K562 (cell line): ENCODE measurements at regions not wholly inside any gene's neighbourhood (a gene's known extent, or its start where the extent isn't known, plus 50 kb on each side); places are given as distances from the start of the nearest gene placed in this dataset.

Source experiments
- ATF1 ChIP-seq, 2 experiments: fragments of 450-650 bp in 1 of 2; IDR thresholded peaks; 2 replicates each; pipeline ENCODE4 v1.6.1; 2016; ENCODE audit warnings: missing compliant biosample characterization in 1 of 2, missing genetic modification characterization in 1 of 2
- BMI1 ChIP-seq: fragments of 150-350 bp; IDR thresholded peaks from 2 replicates; pipeline ENCODE4 v1.6.1; 2014; ENCODE audit warnings: low read length
- BRD9 ChIP-seq: fragments of 450-650 bp; IDR thresholded peaks from 2 replicates; pipeline ENCODE4 v1.6.1; 2018; ENCODE audit warnings: low read depth; ENCODE audit not compliant: partially characterized antibody
- KDM1A ChIP-seq, 2 experiments: fragments of 450-650 bp; IDR thresholded peaks; 2 replicates each; pipeline ENCODE4 v1.6.1; 2016; ENCODE audit warnings: mild to moderate bottlenecking in 2 of 2
- MAX ChIP-seq: sonication (generic); formaldehyde crosslinking; IDR thresholded peaks from 2 replicates; pipeline ENCODE4 v1.9.0; 2022; ENCODE audit warnings: mild to moderate bottlenecking, missing genetic modification reagents
- NCOA1 ChIP-seq: fragments of 450-650 bp; IDR thresholded peaks from 2 replicates; pipeline ENCODE4 v1.6.1; 2016; ENCODE audit warnings: low read depth
- NCOA6 ChIP-seq: fragments of 450-650 bp; IDR thresholded peaks from 2 replicates; pipeline ENCODE4 v1.6.1; 2017; ENCODE audit warnings: mild to moderate bottlenecking
- NR2C2 ChIP-seq, 2 experiments: fragments of 200-800 bp in 1 of 2; sonication (Bioruptor generic) in 1 of 2; sonication (generic) in 1 of 2; formaldehyde crosslinking in 1 of 2; IDR thresholded peaks; 2 replicates each; pipeline versions ENCODE4 v1.6.1 to v1.8.0; 2016 to 2022; ENCODE audit warnings: mild to moderate bottlenecking in 1 of 2, missing compliant biosample characterization in 1 of 2, missing genetic modification characterization in 1 of 2, missing genetic modification reagents in 1 of 2
- RNF219 ChIP-seq: fragments of 250-450 bp; sonication (Bioruptor Pico); IDR thresholded peaks from 2 replicates; pipeline ENCODE4 v1.5.0; 2022; ENCODE audit warnings: mild to moderate bottlenecking
- SMARCE1 ChIP-seq: fragments of 450-650 bp; IDR thresholded peaks from 2 replicates; pipeline ENCODE4 v1.7.1; 2016; ENCODE audit warnings: mild to moderate bottlenecking
- SNAPC5 ChIP-seq: fragments of 250-450 bp; sonication (Bioruptor Pico); IDR thresholded peaks from 2 replicates; pipeline ENCODE4 v1.8.0; 2021; ENCODE audit warnings: moderate library complexity, mild to moderate bottlenecking, inconsistent platforms
- THAP12 ChIP-seq: fragments of 250-450 bp; sonication (Bioruptor Pico); IDR thresholded peaks from 2 replicates; pipeline ENCODE4 v1.9.0; 2021; ENCODE audit warnings: mild to moderate bottlenecking, inconsistent platforms
- THRA ChIP-seq: fragments of 450-650 bp; IDR thresholded peaks from 2 replicates; pipeline ENCODE4 v1.6.1; 2017; ENCODE audit warnings: mild to moderate bottlenecking, moderate library complexity
- TOE1 ChIP-seq, 2 experiments: fragments of 450-650 bp in 1 of 2; sonication (generic) in 1 of 2; formaldehyde crosslinking in 1 of 2; IDR thresholded peaks; 2 replicates each; pipeline versions ENCODE4 v1.7.1 to v1.8.0; 2016 to 2022; ENCODE audit warnings: borderline replicate concordance in 2 of 2, mild to moderate bottlenecking in 2 of 2, antibody characterized with exemption in 1 of 2, inconsistent platforms in 1 of 2, low read depth in 1 of 2, missing genetic modification reagents in 1 of 2, moderate library complexity in 1 of 2
- XRCC4 ChIP-seq: IDR thresholded peaks from one replicate; pipeline ENCODE4 v1.6.1; 2011; ENCODE audit not compliant: insufficient read depth, insufficient read length; ENCODE audit errors: extremely low read depth
- ZNF140 ChIP-seq: fragments of 250-450 bp; sonication (Bioruptor Pico); IDR thresholded peaks from 2 replicates; pipeline ENCODE4 v1.8.0; 2021; ENCODE audit warnings: moderate library complexity, mild to moderate bottlenecking, inconsistent platforms
- ZNF707 ChIP-seq: fragments of 250-450 bp; sonication (Bioruptor Pico); conservative IDR thresholded peaks from 2 replicates; pipeline ENCODE4 v1.8.0; 2022; ENCODE audit warnings: inconsistent platforms, mild to moderate bottlenecking, moderate library complexity
- ZNF76 ChIP-seq: fragments of 250-450 bp; sonication (Bioruptor Pico); IDR thresholded peaks from 2 replicates; pipeline ENCODE4 v1.4.0; 2020; ENCODE audit warnings: mild to moderate bottlenecking, moderate library complexity, borderline replicate concordance
- TF ChIP-seq, protein P1 (sequence below): fragments of 450-650 bp; IDR thresholded peaks from 2 replicates; pipeline ENCODE4 v1.6.1; 2016; ENCODE audit warnings: mild to moderate bottlenecking

GRCh38 chr6:105892577-105893262 lies 193.4 kb upstream of the PRDM1 start (continued):
- no peak for TF ChIP-seq ATF1 (CRISPR knock-in tag; IDR thresholded peaks at IDR 0.05)
- no peak for TF ChIP-seq ATF1 (tag; IDR thresholded peaks at IDR 0.05)
- TF ChIP-seq, protein P1, sequence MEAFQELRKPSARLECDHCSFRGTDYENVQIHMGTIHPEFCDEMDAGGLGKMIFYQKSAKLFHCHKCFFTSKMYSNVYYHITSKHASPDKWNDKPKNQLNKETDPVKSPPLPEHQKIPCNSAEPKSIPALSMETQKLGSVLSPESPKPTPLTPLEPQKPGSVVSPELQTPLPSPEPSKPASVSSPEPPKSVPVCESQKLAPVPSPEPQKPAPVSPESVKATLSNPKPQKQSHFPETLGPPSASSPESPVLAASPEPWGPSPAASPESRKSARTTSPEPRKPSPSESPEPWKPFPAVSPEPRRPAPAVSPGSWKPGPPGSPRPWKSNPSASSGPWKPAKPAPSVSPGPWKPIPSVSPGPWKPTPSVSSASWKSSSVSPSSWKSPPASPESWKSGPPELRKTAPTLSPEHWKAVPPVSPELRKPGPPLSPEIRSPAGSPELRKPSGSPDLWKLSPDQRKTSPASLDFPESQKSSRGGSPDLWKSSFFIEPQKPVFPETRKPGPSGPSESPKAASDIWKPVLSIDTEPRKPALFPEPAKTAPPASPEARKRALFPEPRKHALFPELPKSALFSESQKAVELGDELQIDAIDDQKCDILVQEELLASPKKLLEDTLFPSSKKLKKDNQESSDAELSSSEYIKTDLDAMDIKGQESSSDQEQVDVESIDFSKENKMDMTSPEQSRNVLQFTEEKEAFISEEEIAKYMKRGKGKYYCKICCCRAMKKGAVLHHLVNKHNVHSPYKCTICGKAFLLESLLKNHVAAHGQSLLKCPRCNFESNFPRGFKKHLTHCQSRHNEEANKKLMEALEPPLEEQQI: no peak
- no peak for TF ChIP-seq ZNF140 (CRISPR knock-in tag)
- peak; percentile 90; the same call in 1 of the 2 replicates for TF ChIP-seq SMARCE1
- TF ChIP-seq XRCC4: no peak
- no peak for TF ChIP-seq KDM1A (IDR thresholded peaks at IDR 0.05)
- no peak for TF ChIP-seq THAP12 (CRISPR knock-in tag)
- no peak for TF ChIP-seq SNAPC5 (CRISPR knock-in tag)
- TF ChIP-seq NR2C2 (CRISPR knock-in tag; IDR thresholded peaks at IDR 0.05): no peak
- peak; percentile 55; the same call in 1 of the 2 replicates for TF ChIP-seq NR2C2 (tag; IDR thresholded peaks at IDR 0.05)
- TF ChIP-seq NCOA6: no peak
- no peak for TF ChIP-seq TOE1 (IDR thresholded peaks at IDR 0.05; ENCODE audit: borderline replicate concordance)
- no peak for TF ChIP-seq TOE1 (CRISPR knock-in tag; IDR thresholded peaks at IDR 0.05; ENCODE audit: borderline replicate concordance, low read depth)
- TF ChIP-seq BMI1: no peak
- no peak for TF ChIP-seq THRA
- no peak for TF ChIP-seq ZNF707 (CRISPR knock-in tag)
- no peak for TF ChIP-seq ZNF76 (CRISPR knock-in tag)
- no peak for TF ChIP-seq MAX (CRISPR knock-in tag)
- TF ChIP-seq RNF219 (CRISPR knock-in tag): no peak
- no peak for TF ChIP-seq BRD9
- no peak; the same call in 1 of the 2 replicates for TF ChIP-seq NCOA1
